Endothelial cell of umbilical vein (primary cell): ENCODE measurements at regions not wholly inside any gene's neighbourhood (a gene's known extent, or its start where the extent isn't known, plus 50 kb on each side); places are given as distances from the start of the nearest gene placed in this dataset.

ENCODE experiments used
- BruUV-seq: library from RNA; stranded (reverse); fragments of 400-500 nt; replicated peaks from 2 replicates; lab custom pipeline; 2021; lab: Mats Ljungman, UMichigan
- CTCF ChIA-PET: fragments of 300-600, 350-600 bp; sonication (Branson Sonifier 250); formaldehyde crosslinking; loops from one replicate; lab custom pipeline; 2021; ENCODE audit warnings: antibody characterized with exemption, inconsistent platforms; lab: Charles Lee
- POLR2A ChIA-PET: fragments of 300-600, 350-600 bp; sonication (Branson Sonifier 250); formaldehyde crosslinking; loops from one replicate; lab custom pipeline; 2021; ENCODE audit warnings: antibody characterized with exemption, inconsistent platforms; lab: Charles Lee
- DNase-seq: peaks from one replicate; pipeline ENCODE4 v3.0.0-alpha.2; 2011; ENCODE audit warnings: low read depth, low spot score
- FAIRE-seq: peaks from 2 replicates; lab custom pipeline; 2011; peaks lifted over from hg19 to GRCh38; lab: Jason Lieb, UNC
- H2AFZ ChIP-seq: 2 replicates; pipeline ENCODE4 v1.6.0; 2012; ENCODE audit warnings: low read depth, low read length, control low read depth, inconsistent platforms
- H3K27ac ChIP-seq: 2 replicates; pipeline ENCODE4 v1.5.1; 2011; ENCODE audit warnings: low read depth, mild to moderate bottlenecking, control low read depth, low read length, moderate library complexity; ENCODE audit not compliant: insufficient read depth
- H3K27me3 ChIP-seq, 2 experiments: 2 replicates each; pipeline versions ENCODE4 v1.6.0 to v1.6.1; 2011; ENCODE audit warnings: low read length in 2 of 2, mixed read lengths in 1 of 2; ENCODE audit not compliant: control insufficient read depth in 2 of 2, insufficient read depth in 2 of 2
- H3K36me3 ChIP-seq, 2 experiments: 2 replicates in 1 of 2; 3 replicates in 1 of 2; pipeline ENCODE4 v1.5.1; 2011; ENCODE audit warnings: low read length in 2 of 2, mild to moderate bottlenecking in 1 of 2, moderate library complexity in 1 of 2; ENCODE audit not compliant: control insufficient read depth in 2 of 2, insufficient read depth in 2 of 2; ENCODE audit errors: extremely low read depth in 1 of 2
- H3K4me1 ChIP-seq: 3 replicates; pipeline ENCODE4 v1.5.1; 2011; ENCODE audit warnings: mild to moderate bottlenecking, low read length; ENCODE audit not compliant: control insufficient read depth, insufficient read depth; ENCODE audit errors: extremely low read depth
- H3K4me2 ChIP-seq: 2 replicates; pipeline ENCODE4 v1.6.1; 2011; ENCODE audit warnings: low read length, control low read depth, mixed read lengths; ENCODE audit not compliant: insufficient read depth
- H3K4me3 ChIP-seq, 3 experiments: fragments of 200-600 bp in 1 of 3; sonication (generic), shearing (Covaris generic) in 1 of 3; replicated peaks in 1 of 3; 2 replicates each; pipeline ENCODE4 v1.5.1; 2011 to 2016; ENCODE audit warnings: control low read depth in 3 of 3, low read length in 3 of 3, mild to moderate bottlenecking in 2 of 3, inconsistent platforms in 1 of 3, low read depth in 1 of 3, moderate library complexity in 1 of 3; ENCODE audit not compliant: insufficient read depth in 1 of 3
- H3K79me2 ChIP-seq: 2 replicates; pipeline ENCODE4 v1.6.0; 2012; ENCODE audit warnings: low read length, inconsistent platforms; ENCODE audit not compliant: control insufficient read depth, insufficient read depth
- H3K9ac ChIP-seq: replicated peaks from 2 replicates; pipeline ENCODE3; 2011; ENCODE audit warnings: low read length, control low read depth; ENCODE audit not compliant: insufficient read depth; ENCODE audit errors: extremely low read depth
- H3K9me1 ChIP-seq: replicated peaks from 3 replicates; pipeline ENCODE4 v1.6.0; 2011; ENCODE audit warnings: mild to moderate bottlenecking, low read length; ENCODE audit not compliant: control insufficient read depth, insufficient read depth; ENCODE audit errors: extremely low read depth
- H3K9me3 ChIP-seq: replicated peaks from 2 replicates; pipeline ENCODE4 v1.5.1; 2012; ENCODE audit warnings: low read length, inconsistent platforms; ENCODE audit not compliant: control insufficient read depth, insufficient read depth
- H4K20me1 ChIP-seq: replicated peaks from 2 replicates; pipeline ENCODE3; 2011; ENCODE audit warnings: mild to moderate bottlenecking, low read length; ENCODE audit not compliant: control insufficient read depth, insufficient read depth; ENCODE audit errors: extremely low read depth
- EZH2 ChIP-seq: IDR thresholded peaks from 2 replicates; pipeline ENCODE4 v1.6.1; 2012; ENCODE audit warnings: borderline replicate concordance, low read depth, mild to moderate bottlenecking, moderate library complexity, low read length, inconsistent platforms; ENCODE audit not compliant: severe bottlenecking
- FOS ChIP-seq: IDR thresholded peaks from 2 replicates; pipeline ENCODE4 v1.6.1; 2011; ENCODE audit warnings: mild to moderate bottlenecking, low read length, moderate library complexity, borderline replicate concordance; ENCODE audit not compliant: insufficient read depth
- GATA2 ChIP-seq: IDR thresholded peaks from 2 replicates; pipeline ENCODE4 v1.7.0; 2011; ENCODE audit warnings: low read depth, mild to moderate bottlenecking, moderate library complexity, mixed read lengths, low read length; ENCODE audit not compliant: insufficient read length, insufficient read depth
- JUN ChIP-seq: IDR thresholded peaks from 2 replicates; pipeline ENCODE4 v1.6.1; 2011; ENCODE audit warnings: borderline replicate concordance, low read depth; ENCODE audit not compliant: insufficient read length, insufficient read depth
- MYC ChIP-seq: IDR thresholded peaks from one replicate; pipeline ENCODE4 v1.6.1; 2011; ENCODE audit warnings: mild to moderate bottlenecking, low read depth, low read length
- POLR2A ChIP-seq: IDR thresholded peaks from 2 replicates; pipeline ENCODE4 v1.6.1; 2012; ENCODE audit warnings: low read depth, mild to moderate bottlenecking, control low read depth, low read length
- POLR2AphosphoS5 ChIP-seq: IDR thresholded peaks from 2 replicates; pipeline ENCODE4 v1.6.1; 2012; ENCODE audit warnings: low read depth, mild to moderate bottlenecking, control low read depth, low read length, moderate library complexity; ENCODE audit not compliant: insufficient read depth
- dilution Hi-C: fragments of 300-500 bp; cut with MboI; formaldehyde crosslinking; loops from one replicate; pipeline ENCODE4 v1.15.0; 2019; ENCODE audit warnings: low sequenced_read_pairs; ENCODE audit not compliant: extremely low pct_ligation_motif_present
- intact Hi-C: fragments of 100-400 bp; cut with micrococcal nuclease; formaldehyde crosslinking; loops from one replicate; pipeline ENCODE4 v1.10.0; 2022
- TF ChIP-seq, protein P1 (sequence below), 2 donors: IDR thresholded peaks; 1 replicate in 1 of 2; 2 replicates in 1 of 2; pipeline ENCODE4 v1.5.1; 2011; ENCODE audit warnings: low read length in 2 of 2, mild to moderate bottlenecking in 2 of 2, moderate library complexity in 2 of 2, control low read depth in 1 of 2, inconsistent platforms in 1 of 2, low read depth in 1 of 2; ENCODE audit not compliant: insufficient read depth in 1 of 2; ENCODE audit errors: extremely low read depth in 1 of 2
- TF ChIP-seq, protein P2 (sequence below): IDR thresholded peaks from 2 replicates; pipeline ENCODE4 v1.6.1; 2011; ENCODE audit not compliant: insufficient read depth, insufficient read length

DNA sequence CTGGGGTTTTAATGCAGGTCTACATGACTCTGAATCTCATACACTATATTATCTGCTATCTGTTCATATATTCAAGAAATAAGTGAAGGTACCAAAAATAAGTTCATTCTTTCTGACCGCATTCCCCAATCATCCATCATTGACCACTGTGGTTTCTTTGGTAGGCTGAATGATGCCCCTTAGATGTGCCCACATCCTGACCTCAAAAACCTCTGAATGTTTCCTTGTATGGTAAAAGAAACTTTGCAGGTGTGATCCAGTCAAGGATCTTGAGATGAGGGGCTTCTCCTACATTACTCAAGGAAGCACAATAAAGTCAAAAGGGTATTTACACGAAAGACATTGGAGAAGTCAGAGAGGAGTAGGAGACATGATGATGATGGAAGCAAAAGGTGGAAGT lies 60.6 kb upstream of the LRRC8B start:
- Histone ChIP-seq H3K4me1 (peaks cover 12% of the 10 kb centered on the region), H3K27ac (no peak overlapping the region), H3K9ac (no peak overlapping the region), H3K79me2 (no peaks in the 10 kb centered on the region), H3K4me2 (no peak overlapping the region), H4K20me1 (no peaks in the 10 kb centered on the region), H3K9me3 (no peaks in the 10 kb centered on the region), H3K4me3 (no peak overlapping the region), H3K27me3 (peaks cover 3 to 7% of the 10 kb centered on the region in 2 experiments), H3K9me1 (no peaks in the 10 kb centered on the region), H3K36me3 (no peaks in the 10 kb centered on the region), H2AFZ (no peak overlapping the region)
- CTCF ChIA-PET: no interaction called here
- dilution Hi-C loops (no loop called here), intact Hi-C loops (no loop called here)
- DNase-seq: no peak
- POLR2A ChIA-PET: no interaction called here
- FAIRE-seq: no peak
- TF ChIP-seq JUN: no peak
- TF ChIP-seq, protein P1, sequence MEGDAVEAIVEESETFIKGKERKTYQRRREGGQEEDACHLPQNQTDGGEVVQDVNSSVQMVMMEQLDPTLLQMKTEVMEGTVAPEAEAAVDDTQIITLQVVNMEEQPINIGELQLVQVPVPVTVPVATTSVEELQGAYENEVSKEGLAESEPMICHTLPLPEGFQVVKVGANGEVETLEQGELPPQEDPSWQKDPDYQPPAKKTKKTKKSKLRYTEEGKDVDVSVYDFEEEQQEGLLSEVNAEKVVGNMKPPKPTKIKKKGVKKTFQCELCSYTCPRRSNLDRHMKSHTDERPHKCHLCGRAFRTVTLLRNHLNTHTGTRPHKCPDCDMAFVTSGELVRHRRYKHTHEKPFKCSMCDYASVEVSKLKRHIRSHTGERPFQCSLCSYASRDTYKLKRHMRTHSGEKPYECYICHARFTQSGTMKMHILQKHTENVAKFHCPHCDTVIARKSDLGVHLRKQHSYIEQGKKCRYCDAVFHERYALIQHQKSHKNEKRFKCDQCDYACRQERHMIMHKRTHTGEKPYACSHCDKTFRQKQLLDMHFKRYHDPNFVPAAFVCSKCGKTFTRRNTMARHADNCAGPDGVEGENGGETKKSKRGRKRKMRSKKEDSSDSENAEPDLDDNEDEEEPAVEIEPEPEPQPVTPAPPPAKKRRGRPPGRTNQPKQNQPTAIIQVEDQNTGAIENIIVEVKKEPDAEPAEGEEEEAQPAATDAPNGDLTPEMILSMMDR (IDR thresholded peaks at IDR 0.05; ENCODE audit: extremely low read depth in 1 of 2, insufficient read depth in 1 of 2, low read depth in 1 of 2, low read length in 2 of 2): no peak
- TF ChIP-seq MYC: no peak
- TF ChIP-seq EZH2: no peak
- no TSS peak for BruUV-seq

DNA sequence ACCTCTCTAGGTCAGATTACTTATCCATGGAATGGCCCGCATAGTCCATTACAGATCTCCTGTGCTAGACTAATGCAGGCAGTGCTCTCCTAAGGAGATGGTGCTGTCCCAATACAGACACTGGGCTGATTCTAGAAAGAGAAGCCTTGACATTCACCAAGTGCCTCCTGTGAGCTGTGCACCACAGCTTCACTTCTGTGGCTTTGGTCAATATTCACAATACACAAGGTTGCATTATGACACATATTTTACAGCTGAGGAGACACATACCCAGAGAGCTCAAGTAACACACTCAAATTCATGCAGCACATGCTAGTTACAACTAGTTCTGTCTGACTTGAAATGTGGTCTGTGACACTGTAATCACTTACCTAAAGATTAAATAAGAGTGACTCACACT lies 59.4 kb upstream of the LRRC8B start:
- intact Hi-C loops: no loop called here
- no peak for TF ChIP-seq GATA2
- TF ChIP-seq, protein P1 (IDR thresholded peaks at IDR 0.05; ENCODE audit: extremely low read depth in 1 of 2, insufficient read depth in 1 of 2, low read depth in 1 of 2, low read length in 2 of 2): no peak
- no peak for TF ChIP-seq POLR2AphosphoS5
- no peak for TF ChIP-seq EZH2
- TF ChIP-seq, protein P2, sequence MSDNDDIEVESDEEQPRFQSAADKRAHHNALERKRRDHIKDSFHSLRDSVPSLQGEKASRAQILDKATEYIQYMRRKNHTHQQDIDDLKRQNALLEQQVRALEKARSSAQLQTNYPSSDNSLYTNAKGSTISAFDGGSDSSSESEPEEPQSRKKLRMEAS: no peak
- TF ChIP-seq FOS: no peak
- TF ChIP-seq MYC: no peak
- no peak for TF ChIP-seq JUN
- TF ChIP-seq POLR2A: no peak
- no peak overlapping the region for H3K27ac ChIP-seq
- H3K79me2 ChIP-seq: no peaks in the 10 kb centered on the region
- no peak overlapping the region for H3K9ac ChIP-seq
- H2AFZ ChIP-seq: no peak overlapping the region
- H3K36me3 ChIP-seq: no peaks in the 10 kb centered on the region
- H3K9me1 ChIP-seq: no peaks in the 10 kb centered on the region
- ChIA-PET CTCF (interaction anchor here (0.8 kb wide), 1 partner anchor 481 kb away, joined by 3 read pairs; no protein-coding TSS in a partner anchor), POLR2A (no interaction called here)
- H3K4me3 ChIP-seq: no peak overlapping the region
- FAIRE-seq: no peak
- no peak for DNase-seq
- H3K4me1 ChIP-seq: peaks cover 12% of the 10 kb centered on the region
- dilution Hi-C loops: no loop called here
- no peak overlapping the region for H3K4me2 ChIP-seq
- no TSS peak for BruUV-seq
- no peaks in the 10 kb centered on the region for H4K20me1 ChIP-seq
- peaks cover 3 to 7% of the 10 kb centered on the region in 2 experiments for H3K27me3 ChIP-seq
- no peaks in the 10 kb centered on the region for H3K9me3 ChIP-seq
